ENCODE measurements at regions not wholly inside any gene's neighbourhood (a gene's known extent, or its start where the extent isn't known, plus 50 kb on each side); places are given as distances from the start of the nearest gene placed in this dataset.

GRCh38 chr18:1846640-1847039, 724.7 kb downstream of the METTL4 start:
- TF ChIP-seq, protein P1, sequence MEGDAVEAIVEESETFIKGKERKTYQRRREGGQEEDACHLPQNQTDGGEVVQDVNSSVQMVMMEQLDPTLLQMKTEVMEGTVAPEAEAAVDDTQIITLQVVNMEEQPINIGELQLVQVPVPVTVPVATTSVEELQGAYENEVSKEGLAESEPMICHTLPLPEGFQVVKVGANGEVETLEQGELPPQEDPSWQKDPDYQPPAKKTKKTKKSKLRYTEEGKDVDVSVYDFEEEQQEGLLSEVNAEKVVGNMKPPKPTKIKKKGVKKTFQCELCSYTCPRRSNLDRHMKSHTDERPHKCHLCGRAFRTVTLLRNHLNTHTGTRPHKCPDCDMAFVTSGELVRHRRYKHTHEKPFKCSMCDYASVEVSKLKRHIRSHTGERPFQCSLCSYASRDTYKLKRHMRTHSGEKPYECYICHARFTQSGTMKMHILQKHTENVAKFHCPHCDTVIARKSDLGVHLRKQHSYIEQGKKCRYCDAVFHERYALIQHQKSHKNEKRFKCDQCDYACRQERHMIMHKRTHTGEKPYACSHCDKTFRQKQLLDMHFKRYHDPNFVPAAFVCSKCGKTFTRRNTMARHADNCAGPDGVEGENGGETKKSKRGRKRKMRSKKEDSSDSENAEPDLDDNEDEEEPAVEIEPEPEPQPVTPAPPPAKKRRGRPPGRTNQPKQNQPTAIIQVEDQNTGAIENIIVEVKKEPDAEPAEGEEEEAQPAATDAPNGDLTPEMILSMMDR (IDR thresholded peaks at IDR 0.05), result no peak
- no peak for TF ChIP-seq GABPA (IDR thresholded peaks at IDR 0.05; ENCODE audit: low read depth)
- no peak for TF ChIP-seq FOXM1 (IDR thresholded peaks at IDR 0.05; ENCODE audit: low read depth)
- no peak for TF ChIP-seq FOSL2 (IDR thresholded peaks at IDR 0.05; ENCODE audit: borderline replicate concordance, low read depth)
- no peak for TF ChIP-seq TCF12 (IDR thresholded peaks at IDR 0.05)
- TF ChIP-seq RAD21 (IDR thresholded peaks at IDR 0.05; ENCODE audit: low read length), result no peak
- no peak for TF ChIP-seq TEAD4 (IDR thresholded peaks at IDR 0.05; ENCODE audit: borderline replicate concordance, insufficient read depth)
- no peak for TF ChIP-seq USF2 (IDR thresholded peaks at IDR 0.05; ENCODE audit: borderline replicate concordance, low read depth, low read length)
- TF ChIP-seq JUND (IDR thresholded peaks at IDR 0.05), result no peak
- TF ChIP-seq POLR2AphosphoS5 (IDR thresholded peaks at IDR 0.05; ENCODE audit: low read depth, low read length), result no peak

Measured in SK-N-SH (cell line).